ENCODE measurements at regions not wholly inside any gene's neighbourhood (a gene's known extent, or its start where the extent isn't known, plus 50 kb on each side); places are given as distances from the start of the nearest gene placed in this dataset.

GRCh38 chr6:14876778-14877613 is 368.9 kb upstream of the JARID2 start:
- no peak overlapping the region for H3K4me2 ChIP-seq (ENCODE audit: insufficient read depth, insufficient read length, low read length)
- H3K56ac ChIP-seq (ENCODE audit: insufficient read length, low read depth, low read length) = no peak overlapping the region
- no peak overlapping the region for H3K9ac ChIP-seq (ENCODE audit: extremely low read depth, insufficient read length, low read length)
- no peak for DNase-seq
- peaks cover 54 to 71% of the 10 kb centered on the region in 2 experiments for H3K4me1 Mint-ChIP-seq
- H4K8ac ChIP-seq (replicated peaks; ENCODE audit: insufficient read length, low read depth, low read length) = no peak overlapping the region
- H3T11ph ChIP-seq (ENCODE audit: low read length) = no peak overlapping the region
- no peak overlapping the region for H3K18ac ChIP-seq (ENCODE audit: insufficient read length, low read depth, low read length)
- no peaks in the 10 kb centered on the region for H3K79me1 ChIP-seq (ENCODE audit: insufficient read depth, low read depth, low read length, poor library complexity, severe bottlenecking)
- H3K9me3 ChIP-seq (ENCODE audit: control insufficient read depth, low read depth, low read length) = no peaks in the 10 kb centered on the region
- H2BK15ac ChIP-seq (ENCODE audit: low read depth, low read length) = no peak overlapping the region
- TF ChIP-seq, protein P1, sequence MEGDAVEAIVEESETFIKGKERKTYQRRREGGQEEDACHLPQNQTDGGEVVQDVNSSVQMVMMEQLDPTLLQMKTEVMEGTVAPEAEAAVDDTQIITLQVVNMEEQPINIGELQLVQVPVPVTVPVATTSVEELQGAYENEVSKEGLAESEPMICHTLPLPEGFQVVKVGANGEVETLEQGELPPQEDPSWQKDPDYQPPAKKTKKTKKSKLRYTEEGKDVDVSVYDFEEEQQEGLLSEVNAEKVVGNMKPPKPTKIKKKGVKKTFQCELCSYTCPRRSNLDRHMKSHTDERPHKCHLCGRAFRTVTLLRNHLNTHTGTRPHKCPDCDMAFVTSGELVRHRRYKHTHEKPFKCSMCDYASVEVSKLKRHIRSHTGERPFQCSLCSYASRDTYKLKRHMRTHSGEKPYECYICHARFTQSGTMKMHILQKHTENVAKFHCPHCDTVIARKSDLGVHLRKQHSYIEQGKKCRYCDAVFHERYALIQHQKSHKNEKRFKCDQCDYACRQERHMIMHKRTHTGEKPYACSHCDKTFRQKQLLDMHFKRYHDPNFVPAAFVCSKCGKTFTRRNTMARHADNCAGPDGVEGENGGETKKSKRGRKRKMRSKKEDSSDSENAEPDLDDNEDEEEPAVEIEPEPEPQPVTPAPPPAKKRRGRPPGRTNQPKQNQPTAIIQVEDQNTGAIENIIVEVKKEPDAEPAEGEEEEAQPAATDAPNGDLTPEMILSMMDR (conservative IDR thresholded peaks at IDR 0.05) = no peak
- H2AFZ ChIP-seq (ENCODE audit: low read length) = no peak overlapping the region
- peaks cover 18% of the 10 kb centered on the region; the same call in 1 of the 2 replicates for H3K4me1 ChIP-seq (ENCODE audit: insufficient read depth, low read length)
- H4K91ac ChIP-seq (ENCODE audit: insufficient read length, low read depth, low read length) = no peak overlapping the region
- H3K4ac ChIP-seq (ENCODE audit: low read depth, low read length) = no peak overlapping the region
- H4K5ac ChIP-seq (ENCODE audit: insufficient read length, low read depth, low read length) = no peak overlapping the region
- no peaks in the 10 kb centered on the region for H4K20me1 ChIP-seq (ENCODE audit: control insufficient read depth, insufficient read depth, insufficient read length)
- no peak overlapping the region for H2BK20ac ChIP-seq (ENCODE audit: low read depth, low read length, poor library complexity, severe bottlenecking)
- H2BK5ac ChIP-seq (ENCODE audit: insufficient read length, low read length) = no peak overlapping the region
- no peak overlapping the region for H3K23ac ChIP-seq (ENCODE audit: insufficient read length, low read depth, low read length)
- no peak overlapping the region for H2AK5ac ChIP-seq (ENCODE audit: insufficient read length, low read length)
- H3K27ac ChIP-seq (ENCODE audit: insufficient read length, low read depth, low read length) = no peak overlapping the region
- H3K4me3 Mint-ChIP-seq = no peak overlapping the region
- no peaks in the 10 kb centered on the region for H3K9me3 Mint-ChIP-seq
- H3K27ac Mint-ChIP-seq = peak overlapping the region in 2 of 3 experiments; percentile 8 to 10; a peak in 2 of 7 replicates
- no peaks in the 10 kb centered on the region for H3K36me3 Mint-ChIP-seq (ENCODE audit: insufficient read depth in 1 of 3, low read depth in 3 of 3)
- no CpG with 5 or more reads among the region's 11 CpGs for WGBS (ENCODE audit: extremely low coverage, insufficient read length, low lambda C conversion rate)
- no peaks in the 10 kb centered on the region for H3K23me2 ChIP-seq (ENCODE audit: insufficient read length, low read depth, low read length, poor library complexity, severe bottlenecking)
- no peaks in the 10 kb centered on the region for H3K27me3 Mint-ChIP-seq (ENCODE audit: low read depth)
- H3K27me3 ChIP-seq (ENCODE audit: insufficient read depth, low read length) = no peaks in the 10 kb centered on the region
- no peak overlapping the region for H2BK12ac ChIP-seq (ENCODE audit: insufficient read length, low read depth, low read length)
- no peak overlapping the region for H3K14ac ChIP-seq (ENCODE audit: insufficient read depth, low read length)
- no peak overlapping the region for H2BK120ac ChIP-seq (ENCODE audit: low read depth, low read length, poor library complexity, severe bottlenecking)
- no peaks in the 10 kb centered on the region; the same call in 1 of the 2 replicates for H3K79me2 ChIP-seq (ENCODE audit: insufficient read depth, low read length)
